ENCODE measurements at regions not wholly inside any gene's neighbourhood (a gene's known extent, or its start where the extent isn't known, plus 50 kb on each side); places are given as distances from the start of the nearest gene placed in this dataset.
"Not testable (repeated sequence)": the region's sequence is repeated elsewhere in the genome, so short reads cannot be mapped to it uniquely, and the experiment has no call there.

GRCh38 chr4:3914511-3914910 is 148.3 kb downstream of the ADRA2C start:
- not testable (repeated sequence) for TF ChIP-seq POLR2A, POLR2AphosphoS5 (IDR thresholded peaks at IDR 0.05; ENCODE audit: low read depth, low read length)

Measured in GM12892 (cell line).